ENCODE measurements at regions not wholly inside any gene's neighbourhood (a gene's known extent, or its start where the extent isn't known, plus 50 kb on each side); places are given as distances from the start of the nearest gene placed in this dataset.

DNA sequence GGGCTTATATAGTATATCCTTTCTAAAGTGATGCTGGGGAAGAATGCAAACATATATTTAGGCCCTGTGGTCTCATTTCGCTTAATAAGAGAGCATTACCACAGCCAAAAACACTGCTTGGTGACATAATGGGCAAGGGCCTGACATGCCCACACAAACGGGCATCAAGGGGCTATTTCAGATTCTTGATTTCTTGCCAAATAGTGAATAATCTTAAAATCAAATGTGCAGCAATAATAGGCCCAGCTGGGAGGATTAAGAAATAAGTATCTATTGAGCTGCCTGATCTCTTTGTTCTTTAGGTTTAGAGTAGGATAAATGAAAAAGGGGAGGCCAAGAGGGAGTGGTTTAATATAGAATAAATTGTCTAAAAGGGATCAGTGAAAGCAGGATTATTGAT is 241.0 kb upstream of the GBE1 start:
- no peak for ATAC-seq (ENCODE audit: insufficient number of reproducible peaks, low FRiP score, low read depth)
- no peak overlapping the region for H3K27ac ChIP-seq

DNA sequence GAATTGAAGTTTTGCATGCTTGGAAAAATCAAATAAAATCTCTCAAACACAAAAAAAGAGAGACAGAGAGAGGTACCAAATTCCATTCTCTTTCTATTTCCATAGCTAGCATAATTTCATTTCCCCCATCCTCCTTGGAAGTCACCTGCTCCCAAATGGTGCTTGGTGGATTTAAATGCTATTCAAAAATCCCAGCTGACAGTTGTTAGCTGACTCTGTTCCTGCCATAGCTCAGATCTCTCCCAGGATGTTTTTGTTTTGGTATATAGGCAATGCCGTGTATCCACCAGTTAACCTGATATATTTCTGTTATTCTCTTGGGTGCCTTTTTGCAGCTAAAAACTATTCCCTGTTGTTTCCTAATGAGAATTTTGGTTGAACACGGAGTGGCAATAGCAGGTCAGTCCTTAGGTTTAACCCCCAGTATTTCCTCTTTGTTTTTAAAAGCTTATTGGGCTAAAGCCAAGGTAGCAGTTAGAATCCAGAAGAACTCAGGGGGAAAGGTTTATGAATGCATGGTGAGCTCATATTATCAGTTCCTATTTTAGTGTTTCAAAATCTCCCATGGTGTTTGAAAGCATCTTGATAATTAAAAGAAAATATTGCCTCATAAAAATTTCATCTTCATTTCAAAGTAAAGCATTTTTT is 240.0 kb upstream of the GBE1 start:
- Histone ChIP-seq H3K9me3 (no peaks in the 10 kb centered on the region), H3K27ac (no peak overlapping the region), H3K4me1 (ENCODE audit: control insufficient read depth in 1 of 2, low read depth in 2 of 2) (no peaks in the 10 kb centered on the region), H3K36me3 (no peaks in the 10 kb centered on the region), H3K4me3 (no peak overlapping the region), H3K27me3 (replicated peaks; ENCODE audit: insufficient read depth) (no peaks in the 10 kb centered on the region)
- DNase-seq (ENCODE audit: low spot score) (no peak), ATAC-seq (ENCODE audit: insufficient number of reproducible peaks, low FRiP score, low read depth) (no peak)
- TF ChIP-seq, protein P1, sequence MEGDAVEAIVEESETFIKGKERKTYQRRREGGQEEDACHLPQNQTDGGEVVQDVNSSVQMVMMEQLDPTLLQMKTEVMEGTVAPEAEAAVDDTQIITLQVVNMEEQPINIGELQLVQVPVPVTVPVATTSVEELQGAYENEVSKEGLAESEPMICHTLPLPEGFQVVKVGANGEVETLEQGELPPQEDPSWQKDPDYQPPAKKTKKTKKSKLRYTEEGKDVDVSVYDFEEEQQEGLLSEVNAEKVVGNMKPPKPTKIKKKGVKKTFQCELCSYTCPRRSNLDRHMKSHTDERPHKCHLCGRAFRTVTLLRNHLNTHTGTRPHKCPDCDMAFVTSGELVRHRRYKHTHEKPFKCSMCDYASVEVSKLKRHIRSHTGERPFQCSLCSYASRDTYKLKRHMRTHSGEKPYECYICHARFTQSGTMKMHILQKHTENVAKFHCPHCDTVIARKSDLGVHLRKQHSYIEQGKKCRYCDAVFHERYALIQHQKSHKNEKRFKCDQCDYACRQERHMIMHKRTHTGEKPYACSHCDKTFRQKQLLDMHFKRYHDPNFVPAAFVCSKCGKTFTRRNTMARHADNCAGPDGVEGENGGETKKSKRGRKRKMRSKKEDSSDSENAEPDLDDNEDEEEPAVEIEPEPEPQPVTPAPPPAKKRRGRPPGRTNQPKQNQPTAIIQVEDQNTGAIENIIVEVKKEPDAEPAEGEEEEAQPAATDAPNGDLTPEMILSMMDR (IDR thresholded peaks at IDR 0.05) = no peak

More for the DNA sequence above, 241.0 kb upstream of the GBE1 start:
- TF ChIP-seq, protein P1 (IDR thresholded peaks at IDR 0.05) = no peak
- Histone ChIP-seq H3K9me3 (no peaks in the 10 kb centered on the region), H3K36me3 (no peaks in the 10 kb centered on the region), H3K4me1 (ENCODE audit: control insufficient read depth in 1 of 2, low read depth in 2 of 2) (no peaks in the 10 kb centered on the region), H3K4me3 (no peak overlapping the region), H3K27me3 (replicated peaks; ENCODE audit: insufficient read depth) (no peaks in the 10 kb centered on the region)
- DNase-seq (ENCODE audit: low spot score) = no peak

DNA sequence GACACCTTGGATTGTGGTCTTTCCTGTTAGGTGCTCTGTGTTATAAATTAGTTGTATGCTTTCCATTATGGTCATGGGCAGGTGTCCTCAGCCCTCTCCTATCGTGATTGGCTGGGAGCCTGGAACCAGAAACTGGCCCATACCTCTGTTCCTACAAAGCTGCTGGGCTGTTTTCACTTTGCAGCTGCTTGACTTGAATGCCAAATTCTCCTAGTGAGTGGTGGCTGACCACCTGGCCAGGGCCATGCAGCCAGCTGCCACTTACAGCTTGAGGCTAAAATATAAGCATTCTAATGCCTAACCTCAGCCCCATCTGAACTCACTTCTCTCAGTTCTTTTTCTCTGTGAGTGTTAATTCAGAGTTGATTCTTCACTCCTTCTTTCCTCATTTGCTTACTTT is 239.3 kb upstream of the GBE1 start:
- Histone ChIP-seq H3K4me3 (no peak overlapping the region), H3K9me3 (no peaks in the 10 kb centered on the region), H3K27ac (no peak overlapping the region), H3K4me1 (ENCODE audit: control insufficient read depth in 1 of 2, low read depth in 2 of 2) (no peaks in the 10 kb centered on the region), H3K27me3 (replicated peaks; ENCODE audit: insufficient read depth) (no peaks in the 10 kb centered on the region), H3K36me3 (no peaks in the 10 kb centered on the region)
- TF ChIP-seq, protein P1 (IDR thresholded peaks at IDR 0.05) = no peak
- ATAC-seq (ENCODE audit: insufficient number of reproducible peaks, low FRiP score, low read depth) (no peak), DNase-seq (ENCODE audit: low spot score) (no peak)

DNA sequence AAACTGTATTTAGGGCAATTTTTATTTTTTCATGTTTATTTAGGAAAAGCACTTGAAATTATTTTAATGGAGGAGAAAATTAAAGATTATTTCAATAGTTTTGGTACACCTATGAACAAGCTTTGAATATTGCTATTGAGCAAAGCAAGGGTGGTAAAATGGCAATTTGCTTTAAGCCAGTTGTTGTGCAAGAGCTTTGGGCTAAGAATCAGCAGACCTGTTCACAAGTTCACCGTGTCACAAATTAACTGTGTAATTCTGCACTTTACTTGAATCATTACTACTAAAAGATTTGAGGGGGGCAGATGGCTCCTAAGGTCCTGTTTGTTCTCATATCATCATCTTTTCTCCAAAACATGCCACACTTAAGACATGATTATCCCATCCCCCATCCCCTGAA is 238.9 kb upstream of the GBE1 start:
- no peak for ATAC-seq (ENCODE audit: insufficient number of reproducible peaks, low FRiP score, low read depth)
- Histone ChIP-seq H3K27ac (no peak overlapping the region), H3K27me3 (replicated peaks; ENCODE audit: insufficient read depth) (no peaks in the 10 kb centered on the region), H3K4me1 (ENCODE audit: control insufficient read depth in 1 of 2, low read depth in 2 of 2) (no peaks in the 10 kb centered on the region), H3K4me3 (no peak overlapping the region), H3K36me3 (no peaks in the 10 kb centered on the region), H3K9me3 (no peaks in the 10 kb centered on the region)
- TF ChIP-seq, protein P1 (IDR thresholded peaks at IDR 0.05) = no peak
- no peak for DNase-seq (ENCODE audit: low spot score)

DNA sequence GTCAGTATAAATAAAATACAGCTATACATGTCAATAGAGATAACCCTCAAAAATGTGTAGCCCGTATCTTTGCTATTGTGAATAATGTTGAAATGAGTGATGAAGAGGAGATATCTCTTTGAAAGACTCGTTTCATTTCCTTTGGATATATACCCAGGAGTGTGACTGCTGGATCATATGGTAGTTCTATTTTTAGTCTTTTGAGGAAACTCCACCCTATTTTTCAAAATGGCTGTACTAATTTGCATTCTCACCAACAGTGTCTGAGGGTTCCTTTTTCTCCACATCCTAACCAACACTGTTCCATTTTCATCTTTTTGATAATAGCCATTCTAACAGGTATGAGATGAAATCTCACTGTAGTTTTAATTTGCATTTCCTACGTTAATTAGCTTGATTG is 237.5 kb upstream of the GBE1 start:
- H3K27me3 ChIP-seq (replicated peaks; ENCODE audit: insufficient read depth) = no peaks in the 10 kb centered on the region
- no peak overlapping the region for H3K4me3 ChIP-seq
- no peak overlapping the region for H3K27ac ChIP-seq
- no peaks in the 10 kb centered on the region for H3K36me3 ChIP-seq
- no peaks in the 10 kb centered on the region for H3K9me3 ChIP-seq
- DNase-seq (ENCODE audit: low spot score) (no peak), ATAC-seq (ENCODE audit: insufficient number of reproducible peaks, low FRiP score, low read depth) (no peak)
- TF ChIP-seq, protein P1 (IDR thresholded peaks at IDR 0.05) = no peak
- no peaks in the 10 kb centered on the region for H3K4me1 ChIP-seq (ENCODE audit: control insufficient read depth in 1 of 2, low read depth in 2 of 2)

All from thoracic aorta (tissue), 2 donors.